K562 (cell line): ENCODE measurements at regions not wholly inside any gene's neighbourhood (a gene's known extent, or its start where the extent isn't known, plus 50 kb on each side); places are given as distances from the start of the nearest gene placed in this dataset.

Experiments
- ATAC-seq: fragments of 200-7000 bp; cut with Tn5 transposase; 3 replicates; pipeline ENCODE4 v1.9.1; 2020; ENCODE audit warnings: moderate library complexity
- BruUV-seq: library from RNA; stranded (reverse); fragments of 400-500 nt; replicated peaks from 2 replicates; lab custom pipeline; 2021; lab: Mats Ljungman, UMichigan
- CTCF ChIA-PET: fragments of 300-600 bp; formaldehyde crosslinking; extraction: SDS; loops from one replicate; lab custom pipeline; 2021; ENCODE audit warnings: low intra/inter-chr PET ratio; lab: Yijun Ruan, JAX
- POLR2A ChIA-PET: fragments of 300-600, 350-650 bp; sonication (Branson Sonifier 250); formaldehyde crosslinking; extraction: SDS; loops from one replicate; lab custom pipeline; 2021; ENCODE audit warnings: antibody characterized with exemption, inconsistent platforms; lab: Yijun Ruan, JAX
- DNase-seq, 4 experiments: peaks; one replicate each; pipeline versions ENCODE4 v3.0.0 to v3.0.0-alpha.2; 2011 to 2018; ENCODE audit warnings: low spot score in 3 of 4, mixed read lengths in 3 of 4; ENCODE audit errors: extremely low read depth in 1 of 4
- FAIRE-seq: peaks from 2 replicates; lab custom pipeline; 2011; peaks lifted over from hg19 to GRCh38; lab: Jason Lieb, UNC
- H2AFZ ChIP-seq: 2 replicates; pipeline ENCODE4 v1.6.0; 2011; ENCODE audit warnings: low read depth, low read length, control low read depth, inconsistent platforms
- H3K27ac ChIP-seq: fragments of 200-600 bp; 3 replicates; pipeline ENCODE4 v1.8.0; 2011; ENCODE audit warnings: low read depth, mild to moderate bottlenecking, control low read depth, inconsistent platforms, low read length, moderate library complexity, mixed read lengths; ENCODE audit errors: extremely low read depth
- H3K27me3 ChIP-seq, 2 experiments: fragments of 300-600 bp in 1 of 2; 2 replicates in 1 of 2; 3 replicates in 1 of 2; pipeline versions ENCODE4 v1.6.0 to v1.8.0; 2011; ENCODE audit warnings: inconsistent platforms in 2 of 2, low read length in 2 of 2, mild to moderate bottlenecking in 1 of 2, mixed read lengths in 1 of 2, moderate library complexity in 1 of 2; ENCODE audit not compliant: control insufficient read depth in 2 of 2, insufficient read depth in 2 of 2
- H3K36me3 ChIP-seq: fragments of 300-600 bp; 3 replicates; pipeline ENCODE4 v1.8.0; 2011; ENCODE audit warnings: mild to moderate bottlenecking, low read length, inconsistent platforms; ENCODE audit not compliant: control insufficient read depth, insufficient read depth
- H3K4me1 ChIP-seq, 2 experiments: fragments of 200-600 bp in 1 of 2; replicated peaks in 1 of 2; 2 replicates in 1 of 2; 3 replicates in 1 of 2; pipeline versions ENCODE4 v1.5.1 to v1.8.0; 2011; ENCODE audit warnings: inconsistent platforms in 2 of 2, low read length in 2 of 2, mild to moderate bottlenecking in 1 of 2, mixed read lengths in 1 of 2, moderate library complexity in 1 of 2; ENCODE audit not compliant: control insufficient read depth in 2 of 2, insufficient read depth in 2 of 2
- H3K4me2 ChIP-seq: 2 replicates; pipeline ENCODE4 v1.6.1; 2011; ENCODE audit warnings: low read length, control low read depth, inconsistent platforms, mixed read lengths; ENCODE audit not compliant: insufficient read depth
- H3K4me3 ChIP-seq: fragments of 200-600 bp; sonication (generic), shearing (Covaris generic); 2 replicates; pipeline ENCODE4 v1.5.1; 2016; ENCODE audit warnings: control low read depth, inconsistent platforms
- H3K79me2 ChIP-seq: fragments of 200-600 bp; 3 replicates; pipeline ENCODE4 v1.8.0; 2011; ENCODE audit warnings: low read length, inconsistent platforms; ENCODE audit not compliant: control insufficient read depth, insufficient read depth
- H3K9ac ChIP-seq, 2 experiments: 2 replicates each; pipeline versions ENCODE4 v1.6.0 to v1.6.1; 2011; ENCODE audit warnings: low read depth in 2 of 2, low read length in 2 of 2, control low read depth in 1 of 2, inconsistent platforms in 1 of 2, mild to moderate bottlenecking in 1 of 2, mixed read lengths in 1 of 2; ENCODE audit not compliant: insufficient read depth in 1 of 2
- H3K9me1 ChIP-seq: one replicate; pipeline ENCODE4 v1.6.0; 2011; ENCODE audit warnings: inconsistent platforms, mild to moderate bottlenecking, low read length, moderate library complexity; ENCODE audit not compliant: control insufficient read depth, insufficient read depth
- H3K9me3 ChIP-seq: replicated peaks from 2 replicates; pipeline ENCODE4 v1.5.1; 2011; ENCODE audit warnings: low read depth, low read length, inconsistent platforms; ENCODE audit not compliant: control insufficient read depth, insufficient read depth
- H4K20me1 ChIP-seq: replicated peaks from 2 replicates; pipeline ENCODE4 v1.6.1; 2011; ENCODE audit warnings: low read length, inconsistent platforms, mixed read lengths; ENCODE audit not compliant: control insufficient read depth, insufficient read depth
- WGBS: fragments of 100-300 bp; shearing (Covaris generic); methylation state at CpG from one replicate; pipeline ENCODE4 v1.1.6; 2016; ENCODE audit warnings: low coverage, mixed read lengths; ENCODE audit not compliant: insufficient coverage; ENCODE audit errors: missing lambda C conversion rate; 5-methylcytosine and 5-hydroxymethylcytosine counted together
- in situ Hi-C: fragments of 300-500 bp; cut with MboI; formaldehyde crosslinking; loops from 4 replicates; pipeline ENCODE4 v1.15.0; 2018; ENCODE audit warnings: inconsistent platforms, mixed read lengths
- intact Hi-C: fragments of 100-400 bp; cut with micrococcal nuclease; formaldehyde crosslinking; loops from 2 replicates; pipeline ENCODE4 v1.14.2; 2022
- TF ChIP-seq, protein P1 (sequence below): fragments of 450-650 bp; IDR thresholded peaks from 2 replicates; pipeline ENCODE4 v1.7.0; 2016; ENCODE audit warnings: borderline replicate concordance
- TF ChIP-seq, protein P2 (sequence below), 2 experiments: fragments of 450-650 bp in 1 of 2; sonication (generic) in 1 of 2; formaldehyde crosslinking in 1 of 2; IDR thresholded peaks in 1 of 2; conservative IDR thresholded peaks in 1 of 2; 2 replicates each; pipeline versions ENCODE4 v1.6.1 to v1.8.1; 2016 to 2023; ENCODE audit warnings: mild to moderate bottlenecking in 2 of 2, moderate library complexity in 2 of 2, inconsistent platforms in 1 of 2, missing genetic modification reagents in 1 of 2

DNA sequence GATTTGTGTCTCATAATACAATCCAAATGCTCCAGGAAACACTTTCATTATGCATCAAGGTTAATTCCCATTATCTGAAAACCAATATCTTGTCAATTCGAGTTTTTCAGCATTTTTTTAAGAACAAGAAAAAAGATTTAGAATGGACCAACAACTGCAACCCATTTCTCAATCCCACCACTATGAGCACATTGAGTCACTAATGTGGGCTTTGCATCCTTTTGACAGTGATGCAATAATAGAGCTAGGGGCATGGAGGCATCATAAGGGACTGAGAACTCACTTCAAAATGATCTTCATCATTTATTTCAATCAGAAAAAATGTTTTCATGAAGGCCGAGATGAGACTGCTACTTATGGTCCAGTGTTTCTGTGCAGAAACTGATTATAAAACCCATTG is 74.8 kb upstream of the DEFB112 start:
- CTCF ChIA-PET: no interaction called here
- Histone ChIP-seq H4K20me1 (no peaks in the 10 kb centered on the region), H3K79me2 (no peaks in the 10 kb centered on the region), H3K9me1 (no peaks in the 10 kb centered on the region), H3K4me3 (no peak overlapping the region), H3K4me2 (no peak overlapping the region), H3K4me1 (no peaks in the 10 kb centered on the region), H3K27ac (no peak overlapping the region), H3K27me3 (no peaks in the 10 kb centered on the region), H3K9ac (no peak overlapping the region), H2AFZ (no peak overlapping the region), H3K9me3 (no peaks in the 10 kb centered on the region), H3K36me3 (no peaks in the 10 kb centered on the region)
- POLR2A ChIA-PET: interaction anchor here (0.6 kb wide), 1 partner anchor 10 kb away, joined by 3 read pairs; no protein-coding TSS in a partner anchor
- TF ChIP-seq, protein P1, sequence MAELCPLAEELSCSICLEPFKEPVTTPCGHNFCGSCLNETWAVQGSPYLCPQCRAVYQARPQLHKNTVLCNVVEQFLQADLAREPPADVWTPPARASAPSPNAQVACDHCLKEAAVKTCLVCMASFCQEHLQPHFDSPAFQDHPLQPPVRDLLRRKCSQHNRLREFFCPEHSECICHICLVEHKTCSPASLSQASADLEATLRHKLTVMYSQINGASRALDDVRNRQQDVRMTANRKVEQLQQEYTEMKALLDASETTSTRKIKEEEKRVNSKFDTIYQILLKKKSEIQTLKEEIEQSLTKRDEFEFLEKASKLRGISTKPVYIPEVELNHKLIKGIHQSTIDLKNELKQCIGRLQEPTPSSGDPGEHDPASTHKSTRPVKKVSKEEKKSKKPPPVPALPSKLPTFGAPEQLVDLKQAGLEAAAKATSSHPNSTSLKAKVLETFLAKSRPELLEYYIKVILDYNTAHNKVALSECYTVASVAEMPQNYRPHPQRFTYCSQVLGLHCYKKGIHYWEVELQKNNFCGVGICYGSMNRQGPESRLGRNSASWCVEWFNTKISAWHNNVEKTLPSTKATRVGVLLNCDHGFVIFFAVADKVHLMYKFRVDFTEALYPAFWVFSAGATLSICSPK: no peak
- TF ChIP-seq, protein P2, sequence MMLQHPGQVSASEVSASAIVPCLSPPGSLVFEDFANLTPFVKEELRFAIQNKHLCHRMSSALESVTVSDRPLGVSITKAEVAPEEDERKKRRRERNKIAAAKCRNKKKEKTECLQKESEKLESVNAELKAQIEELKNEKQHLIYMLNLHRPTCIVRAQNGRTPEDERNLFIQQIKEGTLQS (IDR thresholded peaks at IDR 0.05): peak; percentile 14; the same call in 1 of the 2 replicates
- TF ChIP-seq, protein P2 (CRISPR knock-in tag; conservative IDR thresholded peaks at IDR 0.05): no peak
- WGBS: 3% methylated on average over 2 of the region's 2 CpGs
- ATAC-seq: no peak
- in situ Hi-C loops (loop anchor here (10.0 kb wide), 1 partner anchor 670 kb away; no protein-coding TSS in a partner anchor), intact Hi-C loops (no loop called here)
- no peak for FAIRE-seq
- no peak for DNase-seq
- BruUV-seq: no TSS peak
